Mucosa of descending colon (tissue), 3 donors: ENCODE measurements at regions not wholly inside any gene's neighbourhood (a gene's known extent, or its start where the extent isn't known, plus 50 kb on each side); places are given as distances from the start of the nearest gene placed in this dataset.

Experiments
- ATAC-seq: fragments of 200-7000 bp; cut with Tn5 transposase; one replicate; pipeline ENCODE4 v1.9.1; 2020; ENCODE audit warnings: mild to moderate bottlenecking, moderate library complexity
- DNase-seq, 3 donors: peaks; one replicate each; pipeline ENCODE4 v3.0.0-alpha.2; 2020
- H3K36me3 ChIP-seq: fragments of 200-600 bp; one replicate; pipeline ENCODE4 v1.8.0; 2021; ENCODE audit warnings: low read depth, mild to moderate bottlenecking
- H3K4me1 ChIP-seq: fragments of 200-600 bp; one replicate; pipeline ENCODE4 v1.8.0; 2021; ENCODE audit warnings: low read depth, mild to moderate bottlenecking
- H3K4me3 ChIP-seq: fragments of 200-600 bp; one replicate; pipeline ENCODE4 v1.8.0; 2021; ENCODE audit warnings: mild to moderate bottlenecking
- H3K9me3 ChIP-seq: fragments of 200-600 bp; one replicate; pipeline ENCODE4 v1.8.0; 2021; ENCODE audit warnings: mild to moderate bottlenecking
- CTCF ChIP-seq: fragments of 200-600 bp; IDR thresholded peaks from one replicate; pipeline ENCODE4 v1.8.0; 2022; ENCODE audit warnings: antibody characterized with exemption, mild to moderate bottlenecking
- intact Hi-C, 2 donors: fragments of 100-400 bp; cut with DNase I in 1 of 2; cut with micrococcal nuclease in 1 of 2; formaldehyde crosslinking; loops; one replicate each; pipeline versions ENCODE4 v1.11.0 to v1.11.1; 2022; cut with DNase I, micrococcal nuclease
- donor health status: DM: no; HTN: no; CAD: no; lungs with moderate emphysema.
- donor health status: DM: no; HTN: no; CAD: no.
- donor health status: DM: no; HTN: yes; CAD: no.

GRCh38 chr11:79663017-79663416, 222.2 kb upstream of the TENM4 start:
- no peak for ATAC-seq
- intact Hi-C loops: no loop called here
- Histone ChIP-seq H3K9me3 (no peaks in the 10 kb centered on the region), H3K4me3 (no peak overlapping the region), H3K36me3 (no peaks in the 10 kb centered on the region), H3K4me1 (no peaks in the 10 kb centered on the region)
- no peak for TF ChIP-seq CTCF
- DNase-seq: no peak

GRCh38 chr11:79661373-79661772, 220.5 kb upstream of the TENM4 start:
- ATAC-seq (no peak), DNase-seq (no peak)
- TF ChIP-seq CTCF: no peak
- no peaks in the 10 kb centered on the region for H3K4me1 ChIP-seq
- no peak overlapping the region for H3K4me3 ChIP-seq
- intact Hi-C loops: no loop called here
- no peaks in the 10 kb centered on the region for H3K36me3 ChIP-seq
- no peaks in the 10 kb centered on the region for H3K9me3 ChIP-seq

- no peak for DNase-seq
- no peak for ATAC-seq
- no peaks in the 10 kb centered on the region for H3K36me3 ChIP-seq
- intact Hi-C loops: no loop called here
- no peak for TF ChIP-seq CTCF
- no peaks in the 10 kb centered on the region for H3K4me1 ChIP-seq
- no peak overlapping the region for H3K4me3 ChIP-seq
- no peaks in the 10 kb centered on the region for H3K9me3 ChIP-seq
Measured at GRCh38 chr11:79648766-79649520, 208.1 kb upstream of the TENM4 start.

- TF ChIP-seq CTCF: no peak
- H3K9me3 ChIP-seq: no peaks in the 10 kb centered on the region
- ATAC-seq (no peak), DNase-seq (no peak)
- no peaks in the 10 kb centered on the region for H3K4me1 ChIP-seq
- no peaks in the 10 kb centered on the region for H3K36me3 ChIP-seq
- intact Hi-C loops: no loop called here
- H3K4me3 ChIP-seq: no peak overlapping the region
Measured at GRCh38 chr11:79637219-79637618, 196.4 kb upstream of the TENM4 start.

GRCh38 chr11:79634905-79635304, 194.1 kb upstream of the TENM4 start:
- intact Hi-C loops: no loop called here
- no peak for TF ChIP-seq CTCF

GRCh38 chr11:79627281-79627680, 186.5 kb upstream of the TENM4 start:
- H3K4me1 ChIP-seq: no peaks in the 10 kb centered on the region
- ATAC-seq: no peak
- intact Hi-C loops: no loop called here
- H3K36me3 ChIP-seq: no peaks in the 10 kb centered on the region
- no peak overlapping the region for H3K4me3 ChIP-seq
- TF ChIP-seq CTCF: no peak
- no peak for DNase-seq
- no peaks in the 10 kb centered on the region for H3K9me3 ChIP-seq

More at GRCh38 chr11:79634905-79635304, 194.1 kb upstream of the TENM4 start:
- no peaks in the 10 kb centered on the region for H3K4me1 ChIP-seq
- no peak for ATAC-seq
- no peak overlapping the region for H3K4me3 ChIP-seq
- DNase-seq: no peak
- no peaks in the 10 kb centered on the region for H3K36me3 ChIP-seq
- no peaks in the 10 kb centered on the region for H3K9me3 ChIP-seq
